ENCODE measurements at regions not wholly inside any gene's neighbourhood (a gene's known extent, or its start where the extent isn't known, plus 50 kb on each side); places are given as distances from the start of the nearest gene placed in this dataset.

- Histone ChIP-seq H3K9me3 (ENCODE audit: insufficient read depth, low read length) (no peaks in the 10 kb centered on the region), H3K4me3 (ENCODE audit: insufficient read depth, low read length, poor library complexity, severe bottlenecking) (no peak overlapping the region), H3K4me2 (ENCODE audit: low read depth, low read length, poor library complexity, severe bottlenecking) (no peak overlapping the region), H3K36me3 (ENCODE audit: low read length) (no peaks in the 10 kb centered on the region), H4K20me1 (ENCODE audit: low read depth, low read length) (no peaks in the 10 kb centered on the region), H3K27me3 (ENCODE audit: low read length) (no peaks in the 10 kb centered on the region), H3K27ac (ENCODE audit: low read depth, low read length) (no peak overlapping the region), H3F3A (ENCODE audit: insufficient read depth) (no peaks in the 10 kb centered on the region), H3K9me2 (replicated peaks; ENCODE audit: insufficient read depth, low read length) (no peaks in the 10 kb centered on the region), H3K9ac (ENCODE audit: low read length) (no peak overlapping the region), H3K79me2 (ENCODE audit: insufficient read depth, low read length) (no peaks in the 10 kb centered on the region), H2AFZ (ENCODE audit: low read depth, low read length, severe bottlenecking) (no peak overlapping the region)
- TF ChIP-seq EZH2phosphoT487 (conservative IDR thresholded peaks at IDR 0.05; ENCODE audit: low read length): no peak
- no peak for TF ChIP-seq CTCF (IDR thresholded peaks at IDR 0.05; ENCODE audit: insufficient read depth, low read length, poor library complexity, severe bottlenecking)
Measured at GRCh38 chr11:97815667-97816066, 1205.1 kb upstream of the CNTN5 start.

- Histone ChIP-seq H3K79me2 (ENCODE audit: insufficient read depth, low read length) (no peaks in the 10 kb centered on the region), H3K9ac (ENCODE audit: low read length) (no peak overlapping the region), H3K27me3 (ENCODE audit: low read length) (no peaks in the 10 kb centered on the region), H3K9me3 (ENCODE audit: insufficient read depth, low read length) (no peaks in the 10 kb centered on the region), H3K4me3 (ENCODE audit: insufficient read depth, low read length, poor library complexity, severe bottlenecking) (no peak overlapping the region), H4K20me1 (ENCODE audit: low read depth, low read length) (no peaks in the 10 kb centered on the region), H3F3A (ENCODE audit: insufficient read depth) (no peaks in the 10 kb centered on the region), H3K4me2 (ENCODE audit: low read depth, low read length, poor library complexity, severe bottlenecking) (no peak overlapping the region), H2AFZ (ENCODE audit: low read depth, low read length, severe bottlenecking) (no peak overlapping the region), H3K9me2 (replicated peaks; ENCODE audit: insufficient read depth, low read length) (no peaks in the 10 kb centered on the region), H3K36me3 (ENCODE audit: low read length) (no peaks in the 10 kb centered on the region), H3K27ac (ENCODE audit: low read depth, low read length) (no peak overlapping the region)
- TF ChIP-seq CTCF (IDR thresholded peaks at IDR 0.05; ENCODE audit: insufficient read depth, low read length, poor library complexity, severe bottlenecking) (no peak), EZH2phosphoT487 (conservative IDR thresholded peaks at IDR 0.05; ENCODE audit: low read length) (no peak)
Measured at GRCh38 chr11:97832451-97832850, 1188.3 kb upstream of the CNTN5 start.

- Histone ChIP-seq H3F3A (ENCODE audit: insufficient read depth) (no peaks in the 10 kb centered on the region), H3K27ac (ENCODE audit: low read depth, low read length) (no peak overlapping the region), H3K4me3 (ENCODE audit: insufficient read depth, low read length, poor library complexity, severe bottlenecking) (no peak overlapping the region), H3K9ac (ENCODE audit: low read length) (no peak overlapping the region), H3K27me3 (ENCODE audit: low read length) (no peaks in the 10 kb centered on the region), H4K20me1 (ENCODE audit: low read depth, low read length) (no peaks in the 10 kb centered on the region), H3K4me2 (ENCODE audit: low read depth, low read length, poor library complexity, severe bottlenecking) (no peak overlapping the region), H2AFZ (ENCODE audit: low read depth, low read length, severe bottlenecking) (no peak overlapping the region), H3K79me2 (ENCODE audit: insufficient read depth, low read length) (no peaks in the 10 kb centered on the region), H3K36me3 (ENCODE audit: low read length) (no peaks in the 10 kb centered on the region), H3K9me2 (replicated peaks; ENCODE audit: insufficient read depth, low read length) (no peaks in the 10 kb centered on the region), H3K9me3 (ENCODE audit: insufficient read depth, low read length) (no peaks in the 10 kb centered on the region)
- TF ChIP-seq CTCF (IDR thresholded peaks at IDR 0.05; ENCODE audit: insufficient read depth, low read length, poor library complexity, severe bottlenecking) (no peak), EZH2phosphoT487 (conservative IDR thresholded peaks at IDR 0.05; ENCODE audit: low read length) (no peak)
Measured at GRCh38 chr11:97833412-97833811, 1187.3 kb upstream of the CNTN5 start.
